Breast epithelium (tissue), 3 donors: ENCODE measurements at regions not wholly inside any gene's neighbourhood (a gene's known extent, or its start where the extent isn't known, plus 50 kb on each side); places are given as distances from the start of the nearest gene placed in this dataset.

Experiments used
- CTCF ChIP-seq, 3 donors: fragments of 450-650 bp; IDR thresholded peaks; one replicate each; pipeline ENCODE4 v1.5.1; 2016 to 2017; ENCODE audit warnings: antibody characterized with exemption in 3 of 3, mild to moderate bottlenecking in 3 of 3, moderate library complexity in 3 of 3
- POLR2A ChIP-seq: fragments of 450-650 bp; IDR thresholded peaks from one replicate; pipeline ENCODE4 v1.6.1; 2016; ENCODE audit warnings: antibody characterized with exemption, mild to moderate bottlenecking, moderate library complexity
- POLR2AphosphoS5 ChIP-seq, 3 donors: sonication (generic); formaldehyde crosslinking; IDR thresholded peaks; one replicate each; pipeline ENCODE4 v1.6.1; 2017; ENCODE audit warnings: antibody characterized with exemption in 3 of 3

GRCh38 chr12:41656454-41656853 is 468.3 kb downstream of the PDZRN4 start:
- no peak for TF ChIP-seq CTCF (IDR thresholded peaks at IDR 0.05)
- no peak for TF ChIP-seq POLR2AphosphoS5 (IDR thresholded peaks at IDR 0.05)
- TF ChIP-seq POLR2A = no peak
